Karpas-422 (cell line): ENCODE measurements at regions not wholly inside any gene's neighbourhood (a gene's known extent, or its start where the extent isn't known, plus 50 kb on each side); places are given as distances from the start of the nearest gene placed in this dataset.

Experiments
- DNase-seq: peaks from one replicate; pipeline ENCODE4 v3.0.0-alpha.2; 2015
- H2AFZ ChIP-seq: fragments of 200-600 bp; sonication (generic); 2 replicates; pipeline ENCODE4 v1.6.1; 2014; ENCODE audit warnings: antibody characterized with exemption, low read length, mixed read lengths
- H3K27ac ChIP-seq: fragments of 200-600 bp; sonication (generic); 2 replicates; pipeline ENCODE4 v1.5.1; 2014; ENCODE audit warnings: mild to moderate bottlenecking, low read length, moderate library complexity
- H3K27me3 ChIP-seq: fragments of 200-600 bp; sonication (generic); 2 replicates; pipeline ENCODE4 v1.6.1; 2014; ENCODE audit warnings: low read length, mixed read lengths
- H3K36me3 ChIP-seq: fragments of 200-600 bp; sonication (generic); 2 replicates; pipeline ENCODE4 v1.6.1; 2014; ENCODE audit warnings: low read length, mixed read lengths; ENCODE audit not compliant: insufficient read depth
- H3K4me1 ChIP-seq: fragments of 200-600 bp; sonication (generic); 2 replicates; pipeline ENCODE4 v1.6.1; 2014; ENCODE audit warnings: mild to moderate bottlenecking, low read length, mixed read lengths
- H3K4me2 ChIP-seq: fragments of 200-600 bp; sonication (generic); 2 replicates; pipeline ENCODE4 v1.6.1; 2014; ENCODE audit warnings: low read length, low read depth, mild to moderate bottlenecking; ENCODE audit not compliant: poor library complexity, severe bottlenecking
- H3K4me3 ChIP-seq: fragments of 200-600 bp; sonication (generic); 2 replicates; pipeline ENCODE4 v1.5.1; 2014; ENCODE audit warnings: mild to moderate bottlenecking, antibody characterized with exemption, low read length, mixed read lengths
- H3K79me2 ChIP-seq: fragments of 200-600 bp; sonication (generic); 2 replicates; pipeline ENCODE4 v1.6.1; 2014; ENCODE audit warnings: mild to moderate bottlenecking, low read length, mixed read lengths
- H3K9ac ChIP-seq: fragments of 200-600 bp; sonication (generic); 2 replicates; pipeline ENCODE4 v1.6.0; 2014; ENCODE audit warnings: low read length
- H3K9me2 ChIP-seq: fragments of 200-600 bp; sonication (generic), shearing (Covaris generic); replicated peaks from 2 replicates; pipeline ENCODE4 v1.6.0; 2014; ENCODE audit warnings: mild to moderate bottlenecking, low read length, moderate library complexity; ENCODE audit not compliant: insufficient read depth
- H3K9me3 ChIP-seq: fragments of 300-700, 200-600 bp; sonication (generic); 2 replicates; pipeline ENCODE4 v1.6.1; 2014; ENCODE audit warnings: low read length, mixed read lengths
- H4K20me1 ChIP-seq: fragments of 200-600 bp; sonication (generic); 2 replicates; pipeline ENCODE4 v1.6.1; 2014; ENCODE audit warnings: mild to moderate bottlenecking, antibody characterized with exemption, low read length, low read depth; ENCODE audit not compliant: insufficient read depth

GRCh38 chr12:30578426-30578825 lies 117.2 kb downstream of the IPO8 start:
- DNase-seq: no peak
- H3K36me3 ChIP-seq: no peaks in the 10 kb centered on the region
- no peak overlapping the region for H3K4me3 ChIP-seq
- H4K20me1 ChIP-seq: no peaks in the 10 kb centered on the region
- no peaks in the 10 kb centered on the region for H3K79me2 ChIP-seq
- no peaks in the 10 kb centered on the region for H3K27me3 ChIP-seq
- no peak overlapping the region for H3K9ac ChIP-seq
- no peak overlapping the region for H3K4me2 ChIP-seq
- H3K4me1 ChIP-seq: no peaks in the 10 kb centered on the region
- no peak overlapping the region for H3K27ac ChIP-seq
- H3K9me2 ChIP-seq: no peaks in the 10 kb centered on the region
- H2AFZ ChIP-seq: no peak overlapping the region
- no peaks in the 10 kb centered on the region for H3K9me3 ChIP-seq

GRCh38 chr12:30573145-30573544 lies 122.5 kb downstream of the IPO8 start:
- no peaks in the 10 kb centered on the region for H3K36me3 ChIP-seq
- H3K4me2 ChIP-seq: no peak overlapping the region
- no peak overlapping the region for H3K27ac ChIP-seq
- no peaks in the 10 kb centered on the region for H3K9me3 ChIP-seq
- DNase-seq: no peak
- H3K27me3 ChIP-seq: no peaks in the 10 kb centered on the region
- no peak overlapping the region for H2AFZ ChIP-seq
- H3K4me1 ChIP-seq: no peaks in the 10 kb centered on the region
- H4K20me1 ChIP-seq: no peaks in the 10 kb centered on the region
- H3K4me3 ChIP-seq: no peak overlapping the region
- no peaks in the 10 kb centered on the region for H3K79me2 ChIP-seq
- H3K9me2 ChIP-seq: no peaks in the 10 kb centered on the region
- no peak overlapping the region for H3K9ac ChIP-seq

GRCh38 chr12:30570211-30570890 lies 125.3 kb downstream of the IPO8 start:
- H3K79me2 ChIP-seq: no peaks in the 10 kb centered on the region
- no peaks in the 10 kb centered on the region for H3K27me3 ChIP-seq
- no peak for DNase-seq
- H2AFZ ChIP-seq: no peak overlapping the region
- no peaks in the 10 kb centered on the region for H3K4me1 ChIP-seq
- no peak overlapping the region for H3K27ac ChIP-seq
- no peaks in the 10 kb centered on the region for H3K9me3 ChIP-seq
- no peaks in the 10 kb centered on the region for H3K36me3 ChIP-seq
- no peak overlapping the region for H3K9ac ChIP-seq
- H3K4me2 ChIP-seq: no peak overlapping the region
- no peak overlapping the region for H3K4me3 ChIP-seq
- H3K9me2 ChIP-seq: no peaks in the 10 kb centered on the region
- H4K20me1 ChIP-seq: no peaks in the 10 kb centered on the region

- Histone ChIP-seq H3K79me2 (no peaks in the 10 kb centered on the region), H3K27me3 (no peaks in the 10 kb centered on the region), H3K4me2 (no peak overlapping the region), H3K9me2 (no peaks in the 10 kb centered on the region), H3K27ac (no peak overlapping the region), H3K9me3 (no peaks in the 10 kb centered on the region), H4K20me1 (no peaks in the 10 kb centered on the region), H2AFZ (no peak overlapping the region), H3K4me1 (no peaks in the 10 kb centered on the region), H3K4me3 (no peak overlapping the region), H3K36me3 (no peaks in the 10 kb centered on the region), H3K9ac (no peak overlapping the region)
- DNase-seq: no peak
Measured at GRCh38 chr12:30569426-30569825, 126.2 kb downstream of the IPO8 start.

GRCh38 chr12:30568453-30568852 lies 127.2 kb downstream of the IPO8 start:
- no peaks in the 10 kb centered on the region for H3K9me3 ChIP-seq
- no peak overlapping the region for H3K4me2 ChIP-seq
- no peaks in the 10 kb centered on the region for H3K4me1 ChIP-seq
- H3K9ac ChIP-seq: no peak overlapping the region
- no peaks in the 10 kb centered on the region for H4K20me1 ChIP-seq
- no peak for DNase-seq
- H3K79me2 ChIP-seq: no peaks in the 10 kb centered on the region
- H3K27me3 ChIP-seq: no peaks in the 10 kb centered on the region
- H3K36me3 ChIP-seq: no peaks in the 10 kb centered on the region
- no peak overlapping the region for H3K27ac ChIP-seq
- H3K9me2 ChIP-seq: no peaks in the 10 kb centered on the region
- H2AFZ ChIP-seq: no peak overlapping the region
- no peak overlapping the region for H3K4me3 ChIP-seq

GRCh38 chr12:30567082-30567481 lies 128.6 kb downstream of the IPO8 start:
- no peak for DNase-seq
- Histone ChIP-seq H4K20me1 (no peaks in the 10 kb centered on the region), H3K9me2 (no peaks in the 10 kb centered on the region), H3K27ac (no peak overlapping the region), H3K4me1 (no peaks in the 10 kb centered on the region), H3K9ac (no peak overlapping the region), H3K4me3 (no peak overlapping the region), H3K36me3 (no peaks in the 10 kb centered on the region), H3K9me3 (no peaks in the 10 kb centered on the region), H3K27me3 (no peaks in the 10 kb centered on the region), H2AFZ (no peak overlapping the region), H3K79me2 (no peaks in the 10 kb centered on the region), H3K4me2 (no peak overlapping the region)

GRCh38 chr12:30564394-30564793 lies 131.3 kb downstream of the IPO8 start:
- Histone ChIP-seq H3K9me2 (no peaks in the 10 kb centered on the region), H3K4me3 (no peak overlapping the region), H4K20me1 (no peaks in the 10 kb centered on the region)

GRCh38 chr12:30548203-30548602 lies 147.5 kb downstream of the IPO8 start:
- H3K4me2 ChIP-seq: no peak overlapping the region
- H2AFZ ChIP-seq: no peak overlapping the region
- H3K36me3 ChIP-seq: no peaks in the 10 kb centered on the region
- H3K27ac ChIP-seq: no peak overlapping the region
- H3K27me3 ChIP-seq: no peaks in the 10 kb centered on the region
- H3K4me1 ChIP-seq: no peaks in the 10 kb centered on the region
- no peak overlapping the region for H3K9ac ChIP-seq
- no peaks in the 10 kb centered on the region for H3K79me2 ChIP-seq
- H3K9me3 ChIP-seq: no peaks in the 10 kb centered on the region
- no peaks in the 10 kb centered on the region for H3K9me2 ChIP-seq
- DNase-seq: no peak
- no peak overlapping the region for H3K4me3 ChIP-seq
- H4K20me1 ChIP-seq: no peaks in the 10 kb centered on the region

More at GRCh38 chr12:30564394-30564793, 131.3 kb downstream of the IPO8 start:
- Histone ChIP-seq H2AFZ (no peak overlapping the region), H3K9me3 (no peaks in the 10 kb centered on the region), H3K27me3 (no peaks in the 10 kb centered on the region), H3K27ac (no peak overlapping the region), H3K79me2 (no peaks in the 10 kb centered on the region), H3K4me2 (no peak overlapping the region), H3K4me1 (no peaks in the 10 kb centered on the region), H3K9ac (no peak overlapping the region), H3K36me3 (no peaks in the 10 kb centered on the region)
- DNase-seq: no peak
